DMS53 (cell line): ENCODE measurements at regions not wholly inside any gene's neighbourhood (a gene's known extent, or its start where the extent isn't known, plus 50 kb on each side); places are given as distances from the start of the nearest gene placed in this dataset.
A peak's percentile ranks its signal among the peaks of the same experiment; 100 is the strongest.
"Not testable (repeated sequence)": the region's sequence is repeated elsewhere in the genome, so short reads cannot be mapped to it uniquely, and the experiment has no call there.

Source experiments
- DNase-seq: peaks from one replicate; lab custom pipeline; 2025; lab: John Stamatoyannopoulos, UW

- DNase-seq: peak; percentile 81
Measured at GRCh38 chr14:50018201-50018932, 98.0 kb downstream of the VCPKMT start.

- DNase-seq: no peak
Measured at GRCh38 chr14:50018933-50019210, 97.5 kb downstream of the VCPKMT start.

DNA sequence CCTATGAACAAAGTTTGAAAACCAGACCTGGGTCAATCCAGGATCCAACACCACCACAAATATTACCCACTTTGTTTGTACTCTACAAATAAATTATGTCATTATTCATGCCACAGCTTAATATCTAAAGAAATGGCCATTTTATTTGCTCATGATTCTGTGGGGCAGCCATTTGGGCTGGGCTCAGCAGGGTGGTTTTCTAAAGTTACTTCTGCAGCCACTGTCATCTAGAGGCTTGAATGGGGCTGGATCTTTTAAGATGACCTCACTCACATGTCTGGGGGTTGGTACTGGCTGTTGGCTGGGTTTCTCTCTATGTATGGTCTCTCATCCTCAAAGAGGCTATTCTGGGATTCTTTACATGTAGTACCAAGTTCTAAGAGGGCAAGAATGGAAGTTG, 96.2 kb downstream of the VCPKMT start:
- DNase-seq: no peak

- DNase-seq: no peak
Measured at GRCh38 chr14:50020799-50021198, 95.6 kb downstream of the VCPKMT start.

DNA sequence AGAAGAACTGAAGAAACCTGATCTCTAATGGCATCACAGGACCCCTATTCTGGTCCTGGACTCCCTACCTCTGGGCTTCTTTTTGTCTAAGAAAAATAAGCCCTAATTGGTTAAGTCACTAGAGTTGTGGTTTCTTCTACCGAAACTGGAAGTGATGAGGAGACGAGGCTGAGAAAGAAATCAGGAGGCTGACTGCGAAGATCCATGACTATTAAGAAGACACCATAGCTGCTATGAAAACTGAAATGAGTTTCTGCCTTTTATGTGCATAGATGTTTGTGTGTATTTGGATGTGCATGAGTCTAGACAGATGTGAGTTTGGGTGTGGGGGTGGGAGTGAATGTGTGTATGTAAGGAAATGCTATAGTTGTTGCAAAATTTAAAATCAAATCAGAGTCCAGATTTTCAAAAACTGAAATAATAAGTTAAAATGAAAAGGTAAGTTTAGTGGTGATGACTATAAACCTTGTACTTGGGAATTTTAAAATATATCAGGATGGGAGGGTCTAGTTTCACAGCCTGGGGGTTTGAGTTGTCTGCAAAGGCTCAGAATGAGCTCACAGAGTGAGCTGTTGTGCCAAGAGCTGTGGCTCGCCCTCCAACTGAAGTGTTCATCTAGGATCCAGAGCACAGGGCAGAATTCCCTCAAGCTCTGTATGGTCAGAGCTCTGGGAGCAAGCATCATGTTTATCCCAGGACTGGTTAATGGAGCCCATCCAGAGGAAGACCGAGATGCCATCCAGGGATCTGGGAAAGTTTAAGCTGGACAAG, 94.9 kb downstream of the VCPKMT start:
- no peak for DNase-seq

GRCh38 chr14:50022661-50023060, 93.7 kb downstream of the VCPKMT start:
- no peak for DNase-seq

GRCh38 chr14:50023671-50024490, 92.5 kb downstream of the VCPKMT start:
- no peak for DNase-seq

- no peak for DNase-seq
Measured at GRCh38 chr14:50025073-50025472, 91.3 kb downstream of the VCPKMT start.

DNA sequence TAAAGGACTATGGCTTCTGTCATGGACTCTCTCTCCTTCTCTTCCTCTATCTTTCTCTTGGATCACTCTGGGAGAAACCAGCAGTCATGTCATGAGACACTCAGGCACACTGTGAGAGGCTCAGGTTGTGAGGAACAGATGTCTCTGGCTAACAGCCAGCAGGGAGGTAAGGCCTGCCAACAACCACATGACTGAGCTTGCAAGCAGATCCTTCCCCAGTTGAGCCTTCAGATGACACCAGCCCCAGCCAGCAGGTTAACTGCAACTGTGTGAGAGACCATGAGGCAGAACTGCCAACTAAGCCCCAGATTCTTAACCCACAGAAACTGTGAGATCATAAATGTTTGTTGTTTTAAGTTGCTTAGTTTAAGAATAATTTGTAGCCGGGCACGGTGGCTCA, 90.6 kb downstream of the VCPKMT start:
- DNase-seq: peak; percentile 15

DNA sequence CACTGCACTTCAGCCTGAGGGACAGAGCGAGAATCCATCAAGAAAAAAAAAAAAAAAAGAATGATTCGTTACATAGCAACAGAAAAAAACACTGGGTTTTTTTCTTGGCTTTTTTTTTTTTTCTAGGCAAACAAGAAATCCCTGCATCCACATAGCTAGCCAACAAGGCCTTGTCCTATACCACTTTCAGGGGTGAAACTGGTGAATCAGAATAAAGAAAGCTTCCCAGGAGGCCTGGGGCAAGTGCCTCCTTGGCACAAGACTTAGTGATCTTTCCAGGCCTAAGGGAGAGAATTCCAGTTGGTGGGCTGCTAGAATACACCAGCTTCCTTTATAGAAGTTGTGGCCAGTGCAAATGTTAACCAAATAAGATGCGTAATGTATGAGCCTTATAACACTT, 90.0 kb downstream of the VCPKMT start:
- no peak for DNase-seq

DNA sequence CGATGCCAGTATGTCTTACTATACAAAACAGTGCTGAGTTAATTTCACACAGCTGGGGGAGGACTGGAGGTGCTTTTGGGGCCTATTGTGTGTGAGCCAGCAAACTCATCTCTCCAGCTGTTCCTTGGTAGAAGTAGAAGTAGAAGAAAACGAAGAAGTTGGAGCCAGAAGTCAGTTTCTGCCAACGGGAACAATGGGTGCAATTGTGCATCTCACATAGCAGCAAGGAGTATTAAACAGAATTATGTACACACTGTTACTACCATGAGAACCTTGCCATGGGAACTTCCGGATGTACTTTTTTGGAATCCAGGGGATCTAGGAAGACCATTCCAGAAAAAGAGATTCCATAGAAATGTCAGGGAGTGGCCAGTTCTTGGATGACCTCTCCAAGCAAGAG, 88.6 kb downstream of the VCPKMT start:
- DNase-seq: no peak

GRCh38 chr14:50028458-50028857, 87.9 kb downstream of the VCPKMT start:
- DNase-seq: no peak

DNA sequence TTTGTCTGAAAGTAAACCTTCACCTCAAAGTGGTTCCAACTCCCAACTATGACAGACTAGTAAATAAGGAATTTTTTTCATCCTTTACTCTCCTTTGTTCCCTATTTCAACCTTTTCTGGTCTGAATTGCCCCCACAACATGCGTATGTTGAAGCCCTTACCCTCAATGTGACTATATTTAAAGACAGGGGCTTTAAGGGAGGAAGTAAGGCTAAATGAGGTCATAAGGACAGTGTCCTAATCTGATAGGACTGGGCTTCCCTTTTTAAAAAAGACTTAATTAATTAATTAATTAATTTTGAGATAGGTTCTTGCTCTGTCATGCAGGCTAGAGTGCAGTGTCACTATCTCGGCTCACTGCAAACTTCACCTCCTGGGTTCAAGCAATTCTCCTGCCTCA, 86.3 kb downstream of the VCPKMT start:
- no peak for DNase-seq

DNA sequence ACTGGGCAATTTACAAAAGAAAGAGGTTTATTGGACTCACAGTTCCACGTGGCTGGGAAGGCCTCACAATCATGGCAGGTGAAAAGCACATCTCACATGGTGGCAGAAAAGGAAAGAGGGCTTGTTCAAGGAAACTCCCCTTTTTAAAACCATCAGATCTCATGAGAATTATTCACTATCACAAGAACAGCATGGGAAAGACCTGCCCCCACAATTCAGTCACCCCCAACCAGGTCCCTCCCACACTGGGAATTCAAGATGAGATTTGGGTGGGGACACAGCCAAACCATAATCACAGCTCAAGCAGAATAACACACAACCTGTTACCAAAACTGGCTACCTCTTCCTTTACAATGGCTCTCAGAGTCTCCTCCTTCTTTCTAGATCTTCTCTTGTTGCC, 85.5 kb downstream of the VCPKMT start:
- not testable (repeated sequence) for DNase-seq

DNA sequence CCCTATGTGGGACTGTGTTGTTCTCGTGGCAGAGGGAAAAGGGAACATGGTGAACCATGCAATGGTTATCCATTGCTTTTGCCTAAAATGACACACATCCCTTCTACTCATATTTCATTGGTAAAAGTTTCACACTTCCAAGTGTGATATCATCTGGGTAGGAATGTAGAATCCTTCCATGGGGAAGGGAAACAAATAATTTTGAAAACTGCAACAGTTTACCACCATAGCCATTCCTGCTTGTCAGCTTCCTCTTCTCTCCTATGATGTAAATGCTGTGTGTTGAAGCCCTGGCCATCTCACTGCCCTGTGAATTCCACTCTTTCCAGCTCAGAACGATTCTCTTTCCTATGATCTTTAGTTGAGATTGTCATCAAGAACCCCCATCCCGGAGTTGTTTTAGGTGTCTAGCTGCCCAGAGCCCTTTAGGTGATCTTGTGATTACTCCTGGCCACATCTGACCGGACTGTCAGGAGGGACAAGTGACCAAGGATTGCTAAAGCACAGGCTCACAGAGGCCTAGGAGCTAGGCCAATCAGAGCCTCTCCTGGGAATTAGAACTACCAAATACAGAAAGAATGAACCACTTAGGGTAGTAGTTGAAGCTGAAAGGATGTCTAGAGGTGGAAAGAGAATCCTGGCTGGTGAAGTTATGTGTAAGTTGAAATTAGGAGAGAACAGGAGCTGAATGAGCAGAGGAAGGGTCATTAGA, 84.6 kb downstream of the VCPKMT start:
- no peak for DNase-seq

GRCh38 chr14:50032462-50033167, 83.8 kb downstream of the VCPKMT start:
- DNase-seq: not testable (repeated sequence)

DNA sequence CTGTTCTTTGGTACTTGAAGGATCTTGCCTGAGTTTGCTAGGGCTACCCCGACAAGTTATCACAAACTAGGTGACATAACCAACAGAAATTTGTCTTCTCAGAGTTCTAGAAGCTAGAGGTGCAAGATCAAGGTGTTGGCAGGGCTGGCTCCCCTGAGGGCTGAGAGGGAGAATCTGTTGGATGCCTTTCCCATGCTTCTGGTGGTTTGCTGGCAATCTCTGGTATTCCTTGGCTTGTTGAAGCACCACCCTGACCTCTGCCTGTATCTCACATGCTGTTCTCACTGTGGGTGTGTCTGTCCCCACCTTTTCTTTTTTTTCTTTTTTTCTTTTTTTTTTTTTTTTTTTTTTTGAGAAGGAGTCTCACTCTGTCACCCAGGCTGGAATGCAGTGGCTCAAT, 81.2 kb downstream of the VCPKMT start:
- no peak for DNase-seq

DNA sequence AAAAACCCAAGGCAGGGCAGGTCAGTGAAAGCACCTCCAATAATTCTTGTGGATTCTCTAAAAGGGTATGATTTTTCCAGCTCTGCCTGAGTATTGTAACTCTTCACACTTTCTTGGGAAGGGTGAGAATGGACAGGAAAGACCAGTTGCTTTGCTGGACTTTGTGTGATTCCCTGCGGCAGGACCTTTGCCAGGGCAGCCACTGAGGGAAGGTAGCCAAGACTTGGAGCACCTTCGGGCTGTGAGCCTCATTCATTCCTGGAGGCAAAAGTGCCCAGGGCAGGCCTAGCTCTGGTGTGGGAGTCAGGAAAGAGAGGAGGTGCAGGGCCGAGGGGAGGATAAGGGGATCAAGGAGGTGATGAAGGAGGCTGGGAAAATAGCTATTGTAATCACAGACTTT, 80.2 kb downstream of the VCPKMT start:
- no peak for DNase-seq

GRCh38 chr14:50036637-50037036, 79.7 kb downstream of the VCPKMT start:
- no peak for DNase-seq

- DNase-seq: no peak
Measured at GRCh38 chr14:50037240-50037639, 79.1 kb downstream of the VCPKMT start.

DNA sequence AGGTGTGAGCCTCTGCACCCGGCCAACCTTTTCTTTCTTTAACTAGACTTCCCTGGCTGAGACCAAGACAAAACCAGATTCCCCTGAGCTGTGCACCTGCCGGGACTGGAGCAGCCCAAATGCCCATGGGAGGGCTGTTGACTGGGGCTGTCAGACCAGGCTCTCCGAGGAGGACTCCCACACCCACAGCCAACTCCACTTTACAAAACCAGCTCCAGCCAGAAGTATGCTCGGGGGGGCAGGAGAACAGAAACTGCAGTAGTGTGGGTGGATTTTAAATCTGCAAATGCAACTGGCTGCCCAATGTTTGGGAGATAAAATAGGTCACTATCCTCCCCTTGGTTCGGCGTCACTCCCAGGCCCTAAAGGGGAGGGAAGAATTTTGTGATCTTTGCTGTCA, 78.5 kb downstream of the VCPKMT start:
- no peak for DNase-seq
